A673 (cell line): ENCODE measurements at regions not wholly inside any gene's neighbourhood (a gene's known extent, or its start where the extent isn't known, plus 50 kb on each side); places are given as distances from the start of the nearest gene placed in this dataset.

Experiments
- BruUV-seq: library from RNA; stranded (reverse); fragments of 400-500 nt; replicated peaks from 2 replicates; lab custom pipeline; 2021; lab: Mats Ljungman, UMichigan
- CTCF ChIA-PET: fragments of 300-600 bp; sonication (Branson Sonifier 250); formaldehyde crosslinking; loops from one replicate; lab custom pipeline; 2022; ENCODE audit warnings: antibody characterized with exemption; lab: Charles Lee
- POLR2A ChIA-PET: fragments of 300-600 bp; sonication (Branson Sonifier 250); formaldehyde crosslinking; loops from one replicate; lab custom pipeline; 2022; ENCODE audit warnings: antibody characterized with exemption; ENCODE audit not compliant: low non-redundant PET; lab: Charles Lee
- DNase-seq: peaks from one replicate; pipeline ENCODE4 v3.0.0-alpha.2; 2015; ENCODE audit warnings: low spot score
- H3K27ac ChIP-seq: fragments of 200-600 bp; sonication (generic); 2 replicates; pipeline ENCODE4 v1.5.1; 2016; ENCODE audit warnings: mixed run types, low read depth, mild to moderate bottlenecking, mixed read lengths, antibody characterized with exemption, low read length; ENCODE audit not compliant: poor library complexity, severe bottlenecking
- H3K27me3 ChIP-seq: fragments of 200-600 bp; sonication (generic); replicated peaks from 2 replicates; pipeline ENCODE4 v1.6.1; 2017; ENCODE audit warnings: mixed run types, low read depth, mild to moderate bottlenecking, mixed read lengths, antibody characterized with exemption, low read length; ENCODE audit not compliant: insufficient read depth, poor library complexity
- H3K36me3 ChIP-seq: fragments of 200-600 bp; sonication (generic); 2 replicates; pipeline ENCODE4 v1.6.1; 2016; ENCODE audit warnings: mixed run types, mild to moderate bottlenecking, mixed read lengths, antibody characterized with exemption, low read length; ENCODE audit not compliant: insufficient read depth, poor library complexity, severe bottlenecking
- H3K4me1 ChIP-seq: fragments of 200-600 bp; sonication (generic); 2 replicates; pipeline ENCODE4 v1.6.1; 2017; ENCODE audit warnings: mixed run types, mild to moderate bottlenecking, mixed read lengths, antibody characterized with exemption, low read length; ENCODE audit not compliant: insufficient read depth, poor library complexity, severe bottlenecking
- H3K4me3 ChIP-seq: fragments of 200-600 bp; sonication (generic); 2 replicates; pipeline ENCODE4 v1.5.1; 2016; ENCODE audit warnings: low read depth, mixed run types, mild to moderate bottlenecking, mixed read lengths, low read length; ENCODE audit not compliant: poor library complexity, severe bottlenecking
- H3K9me3 ChIP-seq: fragments of 200-600 bp; sonication (generic); 2 replicates; pipeline ENCODE4 v1.6.1; 2016; ENCODE audit warnings: mixed run types, low read depth, mild to moderate bottlenecking, mixed read lengths, antibody characterized with exemption, low read length; ENCODE audit not compliant: poor library complexity, severe bottlenecking
- CTCF ChIP-seq: fragments of 300-800, 200-600 bp; sonication (generic); conservative IDR thresholded peaks from 2 replicates; pipeline ENCODE4 v1.5.1; 2017; ENCODE audit warnings: low read depth, mild to moderate bottlenecking, antibody characterized with exemption, low read length, moderate library complexity, mixed read lengths
- EZH2 ChIP-seq: fragments of 200-600 bp; sonication (generic); IDR thresholded peaks from 2 replicates; pipeline ENCODE4 v1.6.1; 2017; ENCODE audit warnings: borderline replicate concordance, low read depth, mild to moderate bottlenecking, mixed read lengths, antibody characterized with exemption, low read length; ENCODE audit not compliant: poor library complexity, severe bottlenecking
- intact Hi-C: fragments of 100-400 bp; cut with micrococcal nuclease; formaldehyde crosslinking; loops from one replicate; pipeline ENCODE4 v1.10.0; 2022; ENCODE audit not compliant: unreplicated experiment

DNA sequence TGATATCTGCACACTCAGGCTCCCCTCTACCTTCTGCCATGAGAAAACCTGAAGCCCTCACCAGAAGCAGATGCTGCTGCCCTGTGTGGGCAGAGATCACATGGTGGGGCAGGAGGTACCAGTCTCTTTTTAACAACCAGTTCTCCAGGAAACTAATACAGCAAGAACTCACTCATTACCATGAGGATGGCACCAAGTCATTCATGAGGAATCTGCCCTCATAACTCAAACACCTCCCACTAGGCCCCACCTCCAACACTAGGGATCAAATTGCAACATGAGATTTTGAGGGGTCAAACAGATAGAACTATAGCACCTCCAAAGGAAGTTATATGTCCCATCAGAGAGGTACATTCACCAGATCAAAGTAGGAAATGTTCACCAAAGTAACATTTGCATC lies 136.3 kb upstream of the SHB start:
- no peak for DNase-seq
- Histone ChIP-seq H3K4me3 (no peak overlapping the region), H3K36me3 (no peaks in the 10 kb centered on the region), H3K27ac (no peak overlapping the region), H3K4me1 (peaks cover 7% of the 10 kb centered on the region), H3K27me3 (no peaks in the 10 kb centered on the region), H3K9me3 (no peaks in the 10 kb centered on the region)
- CTCF ChIA-PET = no interaction called here
- intact Hi-C loops = no loop called here
- POLR2A ChIA-PET = no interaction called here
- BruUV-seq = no TSS peak
- TF ChIP-seq CTCF (no peak), EZH2 (no peak)

- DNase-seq = no peak
- Histone ChIP-seq H3K4me3 (no peak overlapping the region), H3K4me1 (peaks cover 11% of the 10 kb centered on the region), H3K9me3 (no peaks in the 10 kb centered on the region), H3K27ac (no peak overlapping the region), H3K27me3 (no peaks in the 10 kb centered on the region), H3K36me3 (no peaks in the 10 kb centered on the region)
- no TSS peak for BruUV-seq
- intact Hi-C loops = no loop called here
- ChIA-PET POLR2A (no interaction called here), CTCF (no interaction called here)
- no peak for TF ChIP-seq CTCF
- TF ChIP-seq EZH2 = no peak
Measured at GRCh38 chr9:38202336-38202938, 133.4 kb upstream of the SHB start.

DNA sequence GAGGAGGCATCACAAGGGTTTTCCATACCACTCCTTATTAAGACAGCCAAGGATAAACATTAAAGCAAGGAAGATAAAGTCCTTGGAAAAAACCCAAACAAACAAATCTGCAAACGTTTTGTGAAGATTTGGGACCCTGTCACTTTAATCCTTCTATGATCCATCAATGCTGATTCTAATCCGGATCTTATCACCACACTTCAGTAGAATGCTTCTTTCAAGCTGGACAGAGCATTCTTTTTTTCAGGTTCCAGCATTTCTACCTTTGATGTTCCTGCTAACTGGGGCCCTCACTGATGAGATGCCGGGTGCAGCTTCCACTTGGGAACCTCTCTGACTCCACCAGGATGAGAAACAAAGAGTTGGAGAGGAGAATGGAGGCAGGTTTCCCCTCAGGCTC lies 132.8 kb upstream of the SHB start:
- BruUV-seq = no TSS peak
- DNase-seq = no peak
- no peaks in the 10 kb centered on the region for H3K36me3 ChIP-seq
- H3K27ac ChIP-seq = no peak overlapping the region
- H3K4me3 ChIP-seq = no peak overlapping the region
- no peaks in the 10 kb centered on the region for H3K27me3 ChIP-seq
- H3K4me1 ChIP-seq = peaks cover 11% of the 10 kb centered on the region
- H3K9me3 ChIP-seq = no peaks in the 10 kb centered on the region
- TF ChIP-seq EZH2 (no peak), CTCF (no peak)
- intact Hi-C loops = no loop called here
- POLR2A ChIA-PET = no interaction called here
- CTCF ChIA-PET = no interaction called here
